C4-2B (cell line): ENCODE measurements at regions not wholly inside any gene's neighbourhood (a gene's known extent, or its start where the extent isn't known, plus 50 kb on each side); places are given as distances from the start of the nearest gene placed in this dataset.

Experiments used
- H3K27ac ChIP-seq: fragments of 450-650 bp; 2 replicates; pipeline ENCODE4 v1.5.1; 2017
- CTCF ChIP-seq: fragments of 450-650 bp; conservative IDR thresholded peaks from 2 replicates; pipeline ENCODE4 v1.5.1; 2017; ENCODE audit warnings: mild to moderate bottlenecking
- ZFX ChIP-seq: fragments of 450-650 bp; IDR thresholded peaks from 2 replicates; pipeline ENCODE4 v1.6.1; 2017

DNA sequence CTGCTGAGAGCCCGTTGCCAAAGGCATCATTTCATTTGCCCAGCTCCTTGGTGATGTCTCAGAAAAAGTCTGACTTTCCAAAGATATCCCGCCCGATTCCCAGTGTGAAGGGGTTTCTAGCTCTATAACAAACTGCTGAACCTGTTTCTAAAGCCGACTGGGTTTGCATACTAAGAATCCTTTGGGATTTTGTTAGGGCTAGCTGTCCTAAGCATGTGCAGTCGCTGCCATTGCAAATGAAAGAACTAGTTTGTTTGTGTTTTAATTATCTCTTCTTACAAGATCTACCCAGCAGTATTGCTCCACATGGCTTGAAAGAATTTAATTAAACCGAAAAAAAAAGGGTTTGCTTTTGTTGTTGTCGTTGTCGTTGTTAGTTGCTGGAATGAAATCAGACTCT is 476.6 kb downstream of the GATA3 start:
- no peak overlapping the region for H3K27ac ChIP-seq
- TF ChIP-seq ZFX = no peak

GRCh38 chr10:8532647-8533046 is 478.2 kb downstream of the GATA3 start:
- TF ChIP-seq CTCF (no peak), ZFX (no peak)
- no peak overlapping the region for H3K27ac ChIP-seq

- no peak overlapping the region for H3K27ac ChIP-seq
- TF ChIP-seq CTCF = no peak
- TF ChIP-seq ZFX = no peak
Measured at GRCh38 chr10:8533462-8533861, 479.0 kb downstream of the GATA3 start.

GRCh38 chr10:8534096-8534495 is 479.6 kb downstream of the GATA3 start:
- TF ChIP-seq ZFX = no peak
- TF ChIP-seq CTCF = no peak
- H3K27ac ChIP-seq = no peak overlapping the region

- TF ChIP-seq ZFX (no peak), CTCF (no peak)
Measured at GRCh38 chr10:8534891-8535290, 480.4 kb downstream of the GATA3 start.

GRCh38 chr10:8539056-8539455 is 484.6 kb downstream of the GATA3 start:
- TF ChIP-seq ZFX (no peak), CTCF (no peak)
- H3K27ac ChIP-seq = no peak overlapping the region

More at GRCh38 chr10:8534891-8535290, 480.4 kb downstream of the GATA3 start:
- H3K27ac ChIP-seq = no peak overlapping the region; the same call in 1 of the 2 replicates

GRCh38 chr10:8543361-8544056 is 489.0 kb downstream of the GATA3 start:
- H3K27ac ChIP-seq = peak overlapping the region; percentile 39; the same call in 1 of the 2 replicates
- TF ChIP-seq CTCF = no peak
- TF ChIP-seq ZFX = no peak

- peak overlapping the region; percentile 39; the same call in 1 of the 2 replicates for H3K27ac ChIP-seq
- TF ChIP-seq CTCF (no peak), ZFX (no peak)
Measured at GRCh38 chr10:8544057-8544380, 489.5 kb downstream of the GATA3 start.
